ENCODE measurements at regions not wholly inside any gene's neighbourhood (a gene's known extent, or its start where the extent isn't known, plus 50 kb on each side); places are given as distances from the start of the nearest gene placed in this dataset.
"Not testable (repeated sequence)": the region's sequence is repeated elsewhere in the genome, so short reads cannot be mapped to it uniquely, and the experiment has no call there.

- no peak for DNase-seq
Measured at GRCh38 chr2:242054406-242054805, 184.9 kb downstream of the RTP5 start.

GRCh38 chr2:242054881-242055801 is 185.6 kb downstream of the RTP5 start:
- no peak for DNase-seq

DNA sequence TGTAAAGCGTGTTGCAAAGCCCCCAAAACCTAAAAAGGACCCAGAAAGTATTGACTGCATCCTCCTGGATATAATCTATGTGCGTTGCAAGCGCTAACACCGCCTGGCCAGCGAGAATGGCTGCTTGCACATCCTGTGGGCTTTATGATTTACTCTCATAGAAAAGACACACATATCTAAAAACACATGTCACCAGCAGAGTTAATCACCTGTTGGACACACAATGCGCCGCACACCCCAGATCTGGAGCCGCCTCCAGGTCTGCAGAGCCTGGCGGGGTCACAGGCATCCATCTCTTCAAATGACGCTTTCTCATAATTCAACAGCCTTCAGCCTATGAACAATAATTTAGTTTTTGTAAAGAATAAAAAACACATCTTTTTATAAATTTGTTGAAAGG is 186.5 kb downstream of the RTP5 start:
- DNase-seq = no peak

DNA sequence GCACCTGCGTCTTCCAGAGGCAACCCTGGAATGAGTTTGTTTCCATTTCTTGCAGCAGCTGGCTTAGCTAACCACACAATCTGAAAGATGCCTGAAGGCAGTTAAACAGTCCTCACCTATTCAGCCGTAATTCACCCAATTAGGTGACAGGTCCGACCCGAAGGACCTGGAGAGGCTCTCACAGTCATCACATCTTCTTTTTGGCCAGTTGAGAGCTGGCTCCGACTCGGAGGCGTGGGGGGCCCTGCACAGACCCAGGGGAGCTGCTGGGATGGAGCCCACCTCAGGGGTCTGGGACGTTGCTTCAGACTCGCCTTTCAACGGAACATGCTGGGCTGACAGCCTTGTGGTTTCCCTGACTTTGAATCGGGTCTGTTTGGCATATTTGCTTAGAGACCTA is 187.3 kb downstream of the RTP5 start:
- no peak for DNase-seq

DNA sequence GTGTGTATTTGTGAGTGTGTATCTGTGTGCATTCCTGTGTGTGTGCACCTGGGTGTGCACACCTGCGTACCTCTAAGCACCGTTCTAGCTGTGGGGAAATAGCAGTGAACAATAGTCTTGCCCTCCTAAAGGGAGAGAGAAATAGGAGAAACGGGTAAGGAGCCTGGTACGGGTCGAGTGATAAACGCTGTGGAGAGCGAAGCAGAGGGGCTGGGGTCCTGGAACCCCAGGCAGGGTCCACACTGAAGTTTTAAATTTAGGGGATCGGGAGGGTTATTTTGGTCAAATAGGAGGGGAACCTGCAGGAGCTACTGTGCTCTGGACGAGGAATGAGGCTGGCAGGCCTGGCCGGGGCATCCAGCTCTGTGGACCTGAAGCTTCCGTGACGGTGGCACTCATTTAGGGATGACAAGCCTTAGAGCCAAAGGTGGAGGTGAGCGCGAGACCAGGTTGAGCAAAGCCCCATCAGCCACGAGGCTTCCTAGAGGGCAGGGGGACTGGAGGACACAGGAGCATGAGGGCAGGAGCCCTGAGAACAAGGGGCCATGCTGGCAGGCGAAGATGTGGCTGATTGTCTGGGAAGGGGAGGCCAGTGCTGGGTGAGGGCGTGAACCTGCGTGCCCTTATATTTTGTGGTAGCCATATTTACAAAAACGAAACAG is 188.0 kb downstream of the RTP5 start:
- DNase-seq = no peak

- no peak for DNase-seq
Measured at GRCh38 chr2:242058116-242058680, 188.7 kb downstream of the RTP5 start.

GRCh38 chr2:242059566-242059965 is 190.0 kb downstream of the RTP5 start:
- DNase-seq = no peak

- no peak for DNase-seq
Measured at GRCh38 chr2:242060212-242060835, 190.8 kb downstream of the RTP5 start.

- not testable (repeated sequence) for DNase-seq
Measured at GRCh38 chr2:242061930-242062329, 192.4 kb downstream of the RTP5 start.

DNA sequence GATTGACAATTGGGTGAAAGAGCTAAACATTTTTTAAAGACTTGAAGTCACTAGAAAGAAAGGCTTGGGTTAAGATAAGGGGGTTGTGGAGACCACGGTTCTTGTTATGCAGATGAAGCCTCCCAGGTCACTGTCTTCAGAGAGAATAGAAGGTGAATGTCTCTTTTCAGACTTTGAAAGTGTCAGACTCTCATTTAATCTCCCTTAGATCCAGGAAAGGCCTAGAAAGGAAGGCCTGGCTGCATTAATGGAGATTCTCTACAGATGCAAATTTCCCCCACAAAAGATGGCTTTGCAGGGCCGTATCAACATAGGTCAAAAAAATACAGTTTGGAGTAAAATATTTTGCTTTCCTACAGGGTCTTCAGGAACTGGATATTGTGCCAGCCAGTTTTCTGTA is 193.9 kb downstream of the RTP5 start:
- no peak for DNase-seq

- DNase-seq = no peak
Measured at GRCh38 chr2:242063850-242064249, 194.3 kb downstream of the RTP5 start.

DNA sequence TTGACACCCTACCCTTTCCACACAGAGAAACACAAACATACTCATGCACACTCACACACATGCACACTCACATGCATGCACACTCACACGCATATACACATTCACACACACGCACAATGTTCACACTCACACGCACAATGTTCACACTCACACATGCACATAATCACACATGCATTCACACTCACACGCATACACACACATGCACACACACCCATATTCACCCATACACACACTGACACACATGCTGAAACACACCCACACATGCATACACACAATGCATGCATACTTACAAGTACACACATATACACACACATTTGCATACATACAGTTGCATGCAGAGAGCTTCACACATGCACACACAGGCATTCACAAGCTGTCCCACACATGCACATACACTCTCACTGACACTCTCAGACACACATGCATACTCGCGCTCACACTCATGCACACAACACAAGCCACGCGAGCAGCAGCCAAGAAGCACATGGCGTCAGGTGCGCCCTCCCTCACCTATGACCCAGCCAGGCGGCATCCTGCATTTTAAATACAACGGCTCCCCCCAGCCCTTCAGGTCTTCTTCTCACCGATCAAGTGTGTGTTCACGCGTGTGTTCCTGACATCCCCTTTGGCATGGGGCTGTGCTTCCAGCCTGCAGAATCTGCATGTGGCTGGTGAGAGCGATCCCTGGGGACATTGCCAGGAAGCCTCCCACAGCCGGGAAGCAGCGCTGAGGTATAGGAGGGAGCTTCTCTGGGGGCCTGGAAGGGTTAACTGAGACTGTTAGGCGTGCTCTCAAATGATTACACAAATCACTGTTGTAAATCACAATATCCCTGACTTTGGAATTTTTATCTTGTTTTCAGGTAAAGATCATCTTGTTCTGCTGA is 195.1 kb downstream of the RTP5 start:
- no peak for DNase-seq

DNA sequence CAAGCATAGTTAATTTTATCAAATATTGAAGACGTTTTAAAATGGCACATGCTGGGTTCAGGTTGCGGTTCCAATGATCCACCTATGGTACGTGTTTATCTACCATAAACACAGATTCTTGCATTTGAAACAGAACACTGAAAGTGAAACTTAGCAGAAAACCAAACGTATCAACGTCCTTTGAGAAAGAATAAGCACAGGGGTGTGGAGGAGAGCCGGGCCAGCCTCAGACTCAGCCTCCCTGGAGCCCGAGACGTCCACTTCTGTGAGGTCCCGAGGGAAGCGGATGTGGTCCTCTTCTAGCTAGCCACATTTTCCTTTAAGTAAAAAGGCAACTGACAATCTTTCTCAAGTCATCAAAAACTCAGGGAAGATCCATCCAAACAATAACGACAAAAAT is 195.9 kb downstream of the RTP5 start:
- DNase-seq = no peak

GRCh38 chr2:242069018-242069417 is 199.5 kb downstream of the RTP5 start:
- no peak for DNase-seq

DNA sequence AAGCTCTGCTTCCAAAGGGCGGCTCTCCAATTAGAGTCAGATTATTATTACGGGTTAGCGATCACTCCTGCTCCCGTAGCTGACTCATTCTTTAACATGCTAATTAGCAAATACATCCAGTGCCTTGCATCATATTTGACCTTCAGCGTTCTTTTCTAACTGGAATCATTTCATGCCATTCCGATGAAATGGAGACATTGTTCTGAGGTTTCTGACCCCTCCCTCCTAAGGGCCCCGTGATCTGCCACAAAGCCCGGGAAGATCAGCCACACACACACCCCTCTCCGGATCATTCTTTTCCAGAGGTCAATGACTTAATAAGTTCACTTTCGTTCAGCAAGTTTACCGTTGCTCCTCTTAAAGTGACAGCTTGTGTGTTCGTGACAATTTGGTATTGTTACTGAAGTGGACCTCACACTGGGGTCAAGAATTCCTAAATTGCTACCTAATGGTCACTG is 200.4 kb downstream of the RTP5 start:
- not testable (repeated sequence) for DNase-seq

DNA sequence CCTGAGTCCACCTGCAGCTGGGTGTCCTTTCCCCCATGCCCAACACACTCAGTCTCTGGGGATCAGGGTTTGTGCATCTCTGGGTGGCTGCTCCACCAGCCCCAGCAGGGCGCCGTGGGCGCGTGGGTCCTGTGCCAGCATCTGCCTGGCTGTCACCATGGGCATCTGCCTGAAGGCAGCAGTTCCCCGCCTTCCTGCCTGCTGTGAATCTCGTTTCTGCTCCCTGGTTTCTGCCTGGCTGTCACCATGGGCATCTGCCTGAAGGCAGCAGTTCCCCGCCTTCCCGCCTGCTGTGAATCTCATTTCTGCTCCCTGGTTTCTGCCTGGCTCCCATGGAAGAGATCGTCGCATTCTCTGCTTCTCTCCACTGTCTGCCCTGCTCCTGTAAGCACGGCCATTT is 201.2 kb downstream of the RTP5 start:
- not testable (repeated sequence) for DNase-seq

- not testable (repeated sequence) for DNase-seq
Measured at GRCh38 chr2:242071377-242071776, 201.8 kb downstream of the RTP5 start.

DNA sequence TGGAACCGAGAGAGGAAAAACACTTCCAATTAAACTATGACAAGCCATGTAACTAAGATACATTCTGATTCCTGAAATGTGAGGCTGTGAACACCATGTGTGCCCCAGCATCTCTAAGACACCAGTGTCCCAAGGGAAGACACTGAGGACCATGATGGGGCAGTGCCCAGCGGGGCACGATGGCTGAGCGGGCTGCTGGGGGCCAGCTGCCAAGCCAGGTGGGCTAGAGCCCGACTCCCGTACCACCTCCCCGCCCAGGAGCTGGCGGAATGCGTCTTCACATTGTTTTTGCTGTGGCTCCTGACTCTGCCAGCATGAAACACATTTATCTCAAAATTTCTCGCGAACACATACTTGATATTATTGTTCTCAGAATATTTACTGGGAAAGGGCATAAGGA is 202.4 kb downstream of the RTP5 start:
- not testable (repeated sequence) for DNase-seq

DNA sequence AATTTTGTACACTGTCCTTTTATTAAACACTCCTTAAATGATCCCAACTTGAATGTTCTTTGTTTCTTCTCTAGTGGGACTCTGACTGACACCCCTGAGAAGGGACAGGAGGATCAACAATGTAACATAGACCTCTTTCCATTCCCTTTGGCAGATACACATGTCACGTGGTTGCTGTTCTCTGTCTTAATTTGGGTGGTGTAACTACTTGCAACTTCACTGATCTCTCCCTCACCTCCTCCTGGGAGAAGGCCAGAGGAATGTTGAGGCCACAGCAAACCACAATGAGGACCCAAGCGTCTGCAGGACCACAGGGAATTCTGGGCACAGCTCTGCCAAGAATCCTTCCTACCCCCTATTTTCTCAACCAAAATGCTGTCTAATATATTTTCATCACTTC is 205.6 kb downstream of the RTP5 start:
- DNase-seq = no peak

- DNase-seq = no peak
Measured at GRCh38 chr2:242075696-242076095, 206.2 kb downstream of the RTP5 start.

DNA sequence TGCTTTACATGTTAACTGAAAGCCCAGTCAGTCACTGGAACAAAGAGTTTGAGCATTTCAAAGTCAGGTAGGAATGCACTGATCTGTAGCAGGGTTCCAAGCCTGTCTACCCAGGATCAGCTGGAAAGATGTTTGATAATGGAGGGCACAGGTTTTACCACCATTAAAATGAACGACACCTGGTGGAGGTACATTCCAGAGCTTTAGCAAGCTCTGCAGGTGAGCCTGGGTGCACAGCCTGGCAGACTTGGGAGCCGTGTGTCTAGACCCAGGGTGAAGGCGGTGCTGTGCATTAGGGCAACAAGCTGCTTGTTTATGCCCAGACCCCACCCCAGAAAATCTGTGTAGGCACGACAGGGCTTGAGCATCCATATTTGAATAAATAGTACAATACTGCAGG is 206.7 kb downstream of the RTP5 start:
- not testable (repeated sequence) for DNase-seq

DNA sequence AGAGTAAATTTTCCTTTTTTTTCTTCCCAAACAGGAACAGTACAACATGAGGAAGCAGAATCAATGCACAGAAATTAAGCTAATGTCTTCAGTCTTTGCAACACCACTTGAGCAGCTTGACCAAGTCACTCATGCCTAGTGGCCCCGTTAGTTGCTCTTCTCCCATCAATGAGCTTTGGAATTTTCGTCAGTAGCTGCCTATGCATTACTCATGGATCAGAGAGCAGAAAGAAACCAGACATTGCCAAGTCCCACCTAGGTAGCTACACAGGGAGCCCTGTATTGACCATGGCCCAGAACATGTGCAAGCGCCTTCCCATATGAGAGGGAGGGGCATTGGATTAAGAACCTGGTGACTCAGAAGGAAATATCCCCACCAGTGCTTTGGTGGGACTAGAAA is 208.9 kb downstream of the RTP5 start:
- not testable (repeated sequence) for DNase-seq

Measured in activated naive CD4-positive, alpha-beta T cell treated with anti-CD3 and anti-CD28 coated beads, Interleukin-2, amount 50 U/mL, for 16 hours (primary cell).